ENCODE measurements at regions not wholly inside any gene's neighbourhood (a gene's known extent, or its start where the extent isn't known, plus 50 kb on each side); places are given as distances from the start of the nearest gene placed in this dataset.

DNA sequence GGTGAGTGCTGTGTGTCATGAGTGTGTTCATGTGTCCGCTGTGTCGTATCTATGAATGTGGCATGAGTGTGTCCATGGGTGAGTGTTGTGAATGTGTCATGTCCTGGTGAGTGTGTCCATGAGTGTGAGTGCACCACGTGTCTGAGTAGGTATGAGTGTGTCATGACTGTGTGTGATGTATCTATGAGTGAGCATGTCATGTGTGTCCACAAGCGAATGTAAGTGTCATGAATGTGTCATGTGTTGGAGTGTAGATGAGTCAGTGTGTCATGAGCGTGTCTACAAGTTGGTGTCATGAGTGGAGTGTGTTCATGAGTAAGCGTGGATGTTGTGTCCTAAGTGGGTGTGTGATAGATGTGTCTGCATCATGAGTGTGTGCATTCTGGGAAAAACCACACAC, 129.4 kb downstream of the TUBA3C start:
- TF ChIP-seq, protein P1, sequence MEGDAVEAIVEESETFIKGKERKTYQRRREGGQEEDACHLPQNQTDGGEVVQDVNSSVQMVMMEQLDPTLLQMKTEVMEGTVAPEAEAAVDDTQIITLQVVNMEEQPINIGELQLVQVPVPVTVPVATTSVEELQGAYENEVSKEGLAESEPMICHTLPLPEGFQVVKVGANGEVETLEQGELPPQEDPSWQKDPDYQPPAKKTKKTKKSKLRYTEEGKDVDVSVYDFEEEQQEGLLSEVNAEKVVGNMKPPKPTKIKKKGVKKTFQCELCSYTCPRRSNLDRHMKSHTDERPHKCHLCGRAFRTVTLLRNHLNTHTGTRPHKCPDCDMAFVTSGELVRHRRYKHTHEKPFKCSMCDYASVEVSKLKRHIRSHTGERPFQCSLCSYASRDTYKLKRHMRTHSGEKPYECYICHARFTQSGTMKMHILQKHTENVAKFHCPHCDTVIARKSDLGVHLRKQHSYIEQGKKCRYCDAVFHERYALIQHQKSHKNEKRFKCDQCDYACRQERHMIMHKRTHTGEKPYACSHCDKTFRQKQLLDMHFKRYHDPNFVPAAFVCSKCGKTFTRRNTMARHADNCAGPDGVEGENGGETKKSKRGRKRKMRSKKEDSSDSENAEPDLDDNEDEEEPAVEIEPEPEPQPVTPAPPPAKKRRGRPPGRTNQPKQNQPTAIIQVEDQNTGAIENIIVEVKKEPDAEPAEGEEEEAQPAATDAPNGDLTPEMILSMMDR (IDR thresholded peaks at IDR 0.05) = no peak
- no peak for TF ChIP-seq POLR2A (IDR thresholded peaks at IDR 0.05)
